Epidermal melanocyte (primary cell): ENCODE measurements at regions not wholly inside any gene's neighbourhood (a gene's known extent, or its start where the extent isn't known, plus 50 kb on each side); places are given as distances from the start of the nearest gene placed in this dataset.
"Not testable (repeated sequence)": the region's sequence is repeated elsewhere in the genome, so short reads cannot be mapped to it uniquely, and the experiment has no call there.

Experiments
- DNase-seq: peaks from one replicate; pipeline ENCODE4 v3.0.0; 2011; ENCODE audit warnings: low spot score; ENCODE audit not compliant: insufficient read length

DNA sequence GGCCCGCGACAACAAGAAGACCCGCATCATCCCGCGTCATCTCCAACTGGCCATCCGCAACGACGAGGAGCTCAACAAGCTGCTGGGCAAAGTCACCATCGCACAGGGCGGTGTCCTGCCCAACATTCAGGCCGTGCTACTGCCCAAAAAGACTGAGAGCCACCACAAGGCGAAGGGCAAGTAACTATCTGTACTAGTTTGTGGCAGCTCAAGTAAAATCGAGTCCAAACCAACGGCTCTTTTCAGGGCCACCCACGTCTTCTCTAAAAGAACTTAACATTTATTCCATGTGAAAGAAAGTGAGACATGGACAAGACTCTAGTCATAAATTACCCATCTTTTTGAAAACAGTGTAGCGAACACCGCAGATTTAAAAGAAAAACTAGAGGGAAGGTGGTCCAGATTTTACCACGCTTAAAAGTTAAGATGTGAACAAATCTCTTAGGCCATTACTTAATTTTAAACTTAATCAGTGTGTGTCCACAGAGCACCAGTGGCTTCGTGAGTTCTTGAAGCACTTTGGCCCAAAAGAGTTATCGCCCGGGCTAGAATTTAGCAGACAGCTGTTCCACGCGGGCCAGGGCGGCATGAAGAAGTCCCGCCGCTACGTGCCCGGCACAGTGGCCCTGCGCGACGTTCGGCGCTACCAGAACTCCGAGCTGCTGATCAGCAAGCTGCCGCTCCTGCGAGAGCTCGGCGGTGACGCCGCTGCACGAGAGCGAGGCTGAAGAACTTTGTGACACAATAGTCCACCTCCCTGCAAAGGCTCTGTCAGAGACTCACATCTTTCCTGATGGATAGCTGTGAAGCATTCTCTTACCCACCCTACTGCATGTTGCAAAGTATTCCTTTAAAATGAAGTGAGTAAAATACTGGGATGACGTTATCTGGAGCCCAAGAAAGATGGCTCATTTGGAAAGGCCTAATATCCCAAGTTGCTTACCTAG is 113.9 kb upstream of the PRSS16 start:
- DNase-seq, result no peak

DNA sequence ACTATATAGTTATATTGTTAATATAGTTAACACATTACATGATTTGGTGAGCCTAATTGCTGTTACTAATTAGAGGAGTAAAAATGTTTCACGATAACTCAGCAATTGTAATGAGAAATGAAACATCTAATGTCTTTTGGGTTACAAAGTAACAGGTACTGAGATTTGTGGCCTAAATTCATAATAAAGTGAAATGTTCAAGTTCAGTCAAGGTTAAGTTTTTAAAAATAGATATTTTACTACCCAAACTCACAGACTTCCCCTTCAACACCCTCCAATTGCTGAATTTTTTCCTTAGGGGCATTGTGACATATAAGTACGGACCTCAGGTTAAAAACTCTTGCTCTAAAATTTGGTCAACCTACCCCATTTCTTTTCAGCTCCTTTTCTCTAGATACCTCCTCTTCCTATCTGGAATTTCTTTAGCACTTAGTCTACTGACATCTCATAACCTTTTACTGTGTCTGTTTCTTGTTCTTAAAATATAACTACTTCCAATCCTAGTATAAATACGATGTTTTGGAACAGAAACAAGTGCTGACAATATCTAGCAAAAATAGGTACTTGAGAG is 112.3 kb upstream of the PRSS16 start:
- no peak for DNase-seq

DNA sequence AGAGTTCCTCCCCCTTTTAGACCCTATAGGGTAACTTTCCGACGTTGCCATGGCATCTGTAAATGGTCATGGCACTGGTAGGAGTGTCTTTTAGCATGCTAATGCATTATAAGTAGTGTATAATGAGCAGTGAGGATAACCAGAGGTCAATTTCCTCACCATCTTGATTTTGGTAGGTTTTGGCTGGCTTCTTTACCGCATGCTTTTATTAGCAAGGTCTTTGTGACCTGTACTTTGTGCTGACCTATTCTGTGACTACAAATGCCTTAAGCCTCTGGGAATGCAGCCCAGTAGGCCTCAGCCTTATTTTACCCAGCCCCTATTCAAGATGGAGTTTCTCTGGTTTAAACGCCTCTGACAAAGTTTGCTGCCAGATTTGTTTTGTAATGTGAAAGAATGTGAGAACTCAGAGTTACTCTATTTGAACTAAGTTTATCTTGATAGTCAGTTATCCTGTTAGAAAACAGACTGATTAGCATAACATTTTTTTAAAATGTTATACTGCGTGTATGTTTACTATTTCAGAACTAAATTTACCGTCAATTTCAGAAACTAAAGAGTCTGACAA is 111.3 kb upstream of the PRSS16 start:
- no peak for DNase-seq

DNA sequence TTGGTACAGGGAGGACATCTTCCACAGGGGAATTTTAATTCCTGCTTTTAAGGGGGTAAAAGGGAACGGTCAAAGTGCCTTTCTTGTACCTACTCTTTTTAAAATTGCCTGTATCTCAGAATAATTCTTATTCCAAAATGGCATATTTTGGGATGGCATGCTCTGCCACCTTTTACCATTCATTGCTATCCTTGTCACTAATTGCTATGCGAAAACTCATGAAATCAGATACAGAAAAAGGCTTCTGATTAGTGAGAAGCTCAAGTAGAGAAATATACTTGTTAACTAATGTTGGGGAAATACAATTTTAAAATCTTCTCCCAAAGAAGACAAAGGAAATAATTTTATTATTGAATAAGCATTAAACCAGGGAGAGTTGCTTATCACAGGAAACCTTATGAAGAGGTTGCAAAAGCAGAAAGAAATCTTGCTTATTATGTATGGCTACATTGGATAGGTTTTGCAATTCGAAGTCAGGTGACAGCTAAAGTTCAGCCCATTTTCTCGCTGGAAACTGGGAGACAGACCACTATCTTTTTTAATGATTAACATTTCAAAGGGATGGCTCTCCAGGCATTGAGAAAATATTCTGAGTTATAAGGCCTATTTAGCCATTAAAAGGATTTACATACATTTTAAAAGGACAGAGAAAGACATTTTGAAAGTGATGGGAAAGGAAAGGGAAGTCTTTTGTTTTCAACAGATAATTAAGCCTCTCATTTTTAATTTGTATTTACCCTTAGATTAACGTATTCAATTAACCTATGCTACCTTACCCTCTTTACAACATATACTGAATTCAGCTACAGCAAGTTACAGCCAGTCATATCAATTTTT is 110.3 kb upstream of the PRSS16 start:
- DNase-seq, result no peak

DNA sequence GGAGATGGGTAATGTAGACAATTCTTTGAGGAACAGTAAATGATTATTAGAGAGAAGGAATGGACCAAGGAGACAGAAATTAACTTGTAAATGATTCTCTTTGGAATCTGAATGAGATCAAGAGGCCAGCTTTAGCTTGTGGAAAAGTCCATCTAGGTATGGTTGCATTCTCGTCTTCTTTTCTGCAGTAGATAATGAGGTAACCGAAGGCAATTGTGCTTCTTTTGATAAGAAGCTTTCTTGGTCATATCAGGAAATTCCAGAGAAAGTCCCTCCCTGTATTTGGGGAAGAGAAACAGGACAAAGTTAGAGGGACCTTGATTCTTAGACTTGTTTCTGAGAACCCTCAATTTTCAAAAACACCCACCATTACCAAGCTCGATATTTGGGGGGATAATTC is 109.1 kb upstream of the PRSS16 start:
- DNase-seq, result no peak

DNA sequence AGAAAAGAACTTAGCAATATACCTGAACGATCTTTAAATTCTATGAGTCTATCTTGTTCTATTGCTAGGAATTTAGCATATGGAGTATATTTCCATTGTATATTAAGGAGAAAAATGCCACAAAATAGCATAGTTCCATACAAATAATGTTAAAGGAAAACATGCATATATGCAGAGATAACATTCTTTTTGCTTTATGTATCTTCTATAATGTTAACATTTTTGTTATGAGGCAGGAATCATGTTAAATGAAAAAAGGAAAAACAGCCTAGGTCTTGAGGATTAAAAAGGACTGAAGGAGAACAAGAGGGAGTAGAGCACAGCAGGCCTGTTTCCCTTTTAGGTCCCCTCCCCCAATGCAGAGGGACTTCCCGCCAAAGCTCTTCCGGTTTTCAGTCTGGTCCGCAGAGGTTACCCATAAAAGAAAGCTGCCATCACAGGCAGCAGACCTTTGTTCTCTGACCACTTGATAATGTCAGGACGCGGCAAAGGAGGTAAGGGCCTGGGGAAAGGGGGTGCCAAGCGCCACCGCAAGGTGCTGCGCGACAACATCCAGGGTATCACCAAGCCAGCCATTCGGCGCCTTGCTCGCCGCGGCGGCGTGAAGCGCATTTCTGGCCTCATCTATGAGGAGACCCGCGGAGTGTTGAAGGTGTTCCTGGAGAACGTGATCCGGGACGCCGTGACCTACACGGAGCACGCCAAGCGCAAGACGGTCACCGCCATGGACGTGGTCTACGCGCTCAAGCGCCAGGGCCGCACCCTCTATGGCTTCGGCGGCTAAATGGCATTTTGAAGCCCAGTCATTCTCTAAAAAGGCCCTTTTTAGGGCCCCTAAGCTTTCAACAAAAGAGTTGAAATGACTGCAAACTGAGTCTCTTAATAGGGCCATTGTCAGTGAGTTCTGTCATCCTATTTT is 108.4 kb upstream of the PRSS16 start:
- DNase-seq, result no peak

DNA sequence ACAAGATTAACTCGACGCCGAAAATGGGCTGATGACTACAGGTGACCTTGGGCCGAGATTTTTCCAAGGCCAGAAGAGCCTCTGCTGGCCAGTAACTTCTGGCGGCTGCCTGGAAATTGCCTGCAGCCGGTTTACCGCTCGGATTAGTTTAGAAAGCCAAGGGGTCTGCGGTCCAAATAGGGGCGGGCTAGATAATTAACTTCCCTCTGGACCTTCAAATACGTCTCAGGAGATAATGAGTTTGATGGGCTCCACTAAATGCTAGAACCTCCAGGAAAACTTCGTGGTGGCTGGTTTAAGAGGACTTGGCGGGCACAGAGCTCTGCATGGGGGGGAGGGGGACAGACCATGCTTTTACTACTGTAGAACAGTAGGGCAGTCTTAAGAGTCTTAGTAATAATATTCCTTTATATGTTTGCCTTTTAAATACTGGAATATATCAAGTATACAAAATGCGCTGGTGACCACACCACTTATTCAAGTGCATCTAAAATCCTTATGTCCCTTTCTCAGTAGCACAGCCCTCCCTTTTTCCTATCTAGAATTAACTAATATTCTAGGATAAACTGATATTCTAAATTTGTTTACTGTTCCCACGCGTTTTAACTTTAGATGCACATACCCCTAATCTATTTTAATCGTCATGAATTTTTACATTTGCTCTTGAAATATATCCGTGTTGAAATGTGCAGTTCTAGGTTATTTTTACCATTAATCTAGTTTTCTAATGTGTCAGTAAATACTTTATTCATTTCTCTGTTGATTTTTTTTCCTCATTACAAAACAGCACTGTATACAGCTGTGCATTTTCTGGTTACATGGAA is 107.5 kb upstream of the PRSS16 start:
- no peak for DNase-seq

DNA sequence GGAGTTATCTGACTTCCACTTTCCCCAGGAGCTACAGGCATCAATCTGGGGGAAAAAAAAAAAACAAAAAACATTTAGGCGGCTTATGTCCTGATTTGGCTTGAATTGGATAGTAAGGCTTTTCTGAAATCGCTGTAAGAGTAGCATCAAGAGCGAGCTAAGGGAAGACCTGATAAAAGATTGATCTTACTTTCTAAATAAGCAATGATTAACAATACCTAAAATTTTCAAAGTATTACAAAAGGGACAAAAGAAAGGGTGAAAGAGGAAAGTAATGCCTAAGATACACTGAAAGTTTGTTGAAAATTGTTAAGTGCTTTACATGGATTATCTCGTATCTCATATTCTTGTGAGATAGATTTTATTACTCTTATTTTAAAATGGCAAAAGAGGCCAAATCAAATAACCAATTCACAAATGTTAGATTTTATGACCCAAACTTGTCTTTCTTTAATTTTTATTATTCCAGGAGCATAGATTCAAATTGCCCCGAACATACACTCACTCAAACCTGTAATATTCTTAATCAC is 106.4 kb upstream of the PRSS16 start:
- DNase-seq, result no peak

DNA sequence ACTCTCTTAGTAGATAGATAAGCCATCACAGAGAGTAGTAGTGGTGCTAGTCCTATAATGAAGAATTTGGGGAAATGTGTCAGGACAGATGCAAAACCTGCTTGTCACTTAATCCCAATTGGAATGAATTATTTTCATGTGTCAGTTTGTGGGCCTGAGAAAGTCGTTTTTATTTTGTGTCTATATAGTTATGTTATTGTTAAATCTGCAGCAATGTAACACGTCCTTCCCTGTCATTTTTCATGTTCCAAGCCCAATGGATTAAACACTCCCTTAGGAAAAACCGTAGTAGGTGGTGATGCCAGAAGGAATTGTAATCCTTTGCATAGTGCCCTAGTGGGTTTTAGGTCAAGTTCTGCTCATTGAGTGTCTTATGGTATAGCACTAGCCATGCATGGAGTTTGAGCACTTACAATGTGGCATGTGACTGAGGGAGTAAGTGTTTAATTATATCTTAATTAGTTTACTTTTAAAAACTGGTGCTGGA is 105.9 kb upstream of the PRSS16 start:
- no peak for DNase-seq

DNA sequence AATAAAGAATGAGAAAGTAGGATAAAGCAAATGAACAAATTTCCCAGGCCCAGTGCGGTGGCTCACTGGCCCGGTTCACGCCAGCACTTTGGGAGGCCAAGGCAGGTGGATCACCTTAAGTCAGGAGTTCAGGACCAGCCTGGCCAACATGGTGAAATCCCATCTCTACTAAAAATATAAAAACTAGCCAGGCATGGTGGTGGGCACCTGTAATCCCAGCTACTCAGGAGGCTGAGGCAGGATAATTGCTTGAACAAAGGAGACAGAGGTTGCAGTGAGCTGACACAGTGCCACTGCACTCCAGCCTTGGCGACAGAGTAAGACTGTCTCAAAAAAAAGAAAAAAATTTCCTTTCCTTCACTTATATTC is 104.5 kb upstream of the PRSS16 start:
- DNase-seq, result not testable (repeated sequence)

DNA sequence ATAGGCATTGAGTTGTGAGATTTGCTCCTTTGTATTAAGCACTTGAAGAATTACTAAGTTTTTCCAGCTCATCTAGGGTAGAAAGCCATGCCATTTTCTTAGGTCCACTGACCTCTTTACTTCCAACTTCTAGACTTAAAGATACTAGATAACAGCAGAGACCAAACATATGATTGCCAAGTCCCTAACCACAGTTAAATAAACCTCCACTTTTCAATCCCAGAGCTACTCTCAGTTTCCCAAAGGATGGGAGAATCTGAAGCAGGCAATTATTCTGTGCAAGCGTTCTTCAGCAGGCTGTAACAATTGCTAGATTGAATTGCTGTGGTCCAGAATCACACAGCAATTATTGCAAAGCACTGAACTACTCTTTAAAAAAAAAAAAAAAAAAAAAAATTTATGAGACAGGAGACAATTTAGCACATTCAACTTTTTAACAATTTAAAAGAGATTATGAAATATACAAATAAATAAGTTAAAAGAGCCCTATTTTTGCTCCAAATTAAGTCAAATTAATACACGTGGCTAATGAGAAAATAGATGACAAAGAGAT is 104.0 kb upstream of the PRSS16 start:
- DNase-seq, result no peak

DNA sequence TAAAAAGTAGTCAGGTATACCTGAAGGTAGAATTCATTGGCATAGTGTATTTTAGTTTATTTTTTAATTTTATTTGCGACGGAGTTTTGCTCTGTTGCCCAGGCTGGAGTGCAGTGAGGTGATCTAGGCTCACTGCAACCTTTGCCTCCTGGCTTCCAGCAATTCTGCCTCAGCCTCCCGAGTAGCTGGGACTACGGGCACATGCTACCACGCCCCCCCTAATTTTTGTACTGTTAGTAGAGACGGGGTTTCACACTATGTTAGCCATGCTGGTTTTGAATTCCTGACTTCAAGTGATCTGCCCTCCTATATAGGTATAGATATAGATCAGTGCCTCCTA is 102.8 kb upstream of the PRSS16 start:
- no peak for DNase-seq

DNA sequence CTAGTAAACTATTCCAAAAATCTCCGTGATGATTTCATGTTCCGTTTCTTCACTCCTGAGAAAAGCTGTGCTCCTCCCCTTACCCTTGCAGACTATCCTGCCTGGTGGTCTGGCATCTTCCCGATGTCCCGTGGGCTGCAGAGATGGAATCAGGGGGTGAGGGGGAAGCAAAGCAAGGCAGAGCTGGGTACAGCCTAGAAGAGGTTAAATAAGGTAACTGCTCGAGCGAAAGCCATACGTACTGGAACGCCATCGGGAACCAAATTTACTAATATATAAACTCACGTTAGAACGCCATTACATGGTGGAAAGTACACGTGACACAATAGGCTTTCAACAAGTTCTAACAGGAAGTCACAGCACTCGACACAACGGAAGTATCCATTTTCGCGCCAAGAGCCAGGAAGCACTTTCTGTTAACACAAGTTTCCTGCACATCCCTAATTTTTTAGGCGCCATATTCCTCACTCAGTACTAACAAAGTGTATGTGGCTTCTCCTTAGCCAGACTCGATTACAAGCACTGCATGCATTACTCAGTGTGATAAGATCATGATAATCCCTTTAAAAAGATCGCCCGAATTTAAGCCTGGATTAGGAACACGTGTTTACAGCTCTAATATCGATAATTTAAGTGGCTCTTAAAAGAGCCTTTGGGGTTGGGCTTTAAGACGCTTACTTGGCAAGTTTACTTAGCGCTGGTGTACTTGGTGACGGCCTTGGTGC is 101.6 kb upstream of the PRSS16 start:
- peak; percentile 72 for DNase-seq

DNA sequence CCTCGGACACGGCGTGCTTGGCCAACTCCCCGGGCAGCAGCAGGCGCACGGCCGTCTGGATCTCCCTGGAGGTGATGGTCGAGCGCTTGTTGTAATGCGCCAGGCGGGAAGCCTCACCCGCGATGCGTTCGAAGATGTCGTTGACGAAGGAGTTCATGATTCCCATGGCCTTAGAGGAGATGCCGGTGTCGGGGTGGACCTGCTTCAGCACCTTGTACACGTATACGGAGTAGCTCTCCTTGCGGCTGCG is 101.1 kb upstream of the PRSS16 start:
- not testable (repeated sequence) for DNase-seq

DNA sequence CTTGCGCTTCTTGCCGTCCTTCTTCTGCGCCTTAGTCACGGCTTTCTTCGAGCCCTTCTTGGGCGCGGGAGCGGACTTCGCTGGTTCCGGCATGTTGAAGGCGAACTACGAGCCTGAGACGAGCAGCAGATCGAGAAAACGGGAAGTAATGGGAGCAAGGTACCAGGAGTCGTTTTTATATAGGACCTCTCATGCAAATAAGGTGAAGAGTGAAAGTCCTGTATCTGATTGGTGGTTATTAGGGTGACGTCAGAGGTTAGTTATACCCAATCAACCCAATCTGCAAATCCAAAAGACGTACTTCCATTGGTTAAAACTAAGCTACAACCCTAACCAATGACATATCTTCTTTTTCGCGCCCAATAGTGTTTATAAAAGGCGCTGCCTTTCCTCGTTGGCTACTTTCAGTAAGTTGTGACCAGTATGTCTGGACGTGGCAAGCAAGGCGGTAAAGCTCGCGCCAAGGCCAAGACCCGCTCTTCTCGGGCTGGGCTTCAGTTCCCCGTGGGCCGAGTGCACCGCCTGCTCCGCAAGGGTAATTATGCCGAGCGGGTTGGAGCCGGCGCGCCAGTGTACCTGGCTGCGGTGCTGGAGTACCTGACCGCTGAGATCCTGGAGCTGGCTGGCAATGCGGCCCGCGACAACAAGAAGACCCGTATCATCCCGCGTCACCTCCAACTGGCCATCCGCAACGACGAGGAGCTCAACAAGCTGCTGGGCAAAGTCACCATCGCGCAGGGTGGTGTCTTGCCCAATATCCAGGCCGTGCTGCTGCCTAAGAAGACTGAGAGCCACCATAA is 100.6 kb upstream of the PRSS16 start:
- peak; percentile 93 for DNase-seq

DNA sequence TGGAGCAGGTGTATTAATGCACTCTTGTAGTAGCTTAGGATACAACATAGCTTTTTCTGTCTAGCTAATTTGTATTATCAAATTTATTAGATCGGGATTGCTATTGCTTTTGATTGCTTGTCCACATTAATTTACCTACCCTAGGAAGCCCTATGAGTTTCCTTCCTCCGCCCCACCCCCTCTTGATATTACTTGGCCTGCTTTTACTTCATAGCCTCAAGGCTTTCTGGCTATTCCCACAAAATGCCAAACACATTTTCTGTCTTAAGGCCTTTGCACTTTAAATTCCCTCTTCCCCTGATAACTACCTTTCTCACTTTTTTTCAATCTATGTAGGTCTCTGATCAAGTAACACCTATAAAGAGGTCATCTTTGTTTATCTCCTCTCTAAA is 99.1 kb upstream of the PRSS16 start:
- no peak for DNase-seq

DNA sequence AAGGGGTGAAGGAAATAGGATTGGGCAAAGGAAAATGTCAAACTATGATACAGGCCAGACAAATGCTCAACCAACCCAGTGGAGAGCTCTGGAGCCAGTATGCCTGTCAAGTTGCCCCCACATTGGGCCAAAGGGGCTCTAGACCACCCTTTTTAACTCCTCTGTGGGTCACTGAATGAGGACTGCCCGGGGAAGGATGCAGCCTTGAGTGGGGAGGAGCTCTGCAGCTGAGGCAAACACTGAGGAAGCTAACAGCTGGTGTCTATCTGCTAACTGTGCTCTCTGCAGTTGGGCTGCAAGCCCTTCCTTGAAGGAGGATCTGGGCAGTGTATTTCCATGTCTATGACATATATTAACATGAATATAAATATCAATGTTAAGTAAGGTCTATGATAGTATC is 98.4 kb upstream of the PRSS16 start:
- DNase-seq, result no peak

DNA sequence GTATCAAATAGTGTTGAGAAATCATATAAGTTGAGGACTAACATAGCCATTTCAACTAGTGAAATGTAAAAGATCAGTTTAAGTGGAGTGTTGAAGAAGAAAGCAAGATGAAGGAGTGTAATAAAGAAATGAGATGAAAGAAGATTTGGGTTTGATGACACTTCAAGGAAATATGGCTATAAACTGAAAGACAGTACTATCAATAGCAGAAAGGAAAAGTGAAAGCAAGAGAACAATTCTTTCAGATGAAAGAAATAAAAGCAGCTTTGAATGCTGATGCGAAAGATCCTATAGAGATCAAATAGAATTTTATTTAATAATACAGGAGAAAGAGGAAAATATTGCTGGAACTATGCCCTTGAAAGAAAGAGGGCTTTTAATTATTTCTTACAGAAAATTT is 92.8 kb upstream of the PRSS16 start:
- DNase-seq, result no peak
